ENCODE measurements at regions not wholly inside any gene's neighbourhood (a gene's known extent, or its start where the extent isn't known, plus 50 kb on each side); places are given as distances from the start of the nearest gene placed in this dataset.

DNA sequence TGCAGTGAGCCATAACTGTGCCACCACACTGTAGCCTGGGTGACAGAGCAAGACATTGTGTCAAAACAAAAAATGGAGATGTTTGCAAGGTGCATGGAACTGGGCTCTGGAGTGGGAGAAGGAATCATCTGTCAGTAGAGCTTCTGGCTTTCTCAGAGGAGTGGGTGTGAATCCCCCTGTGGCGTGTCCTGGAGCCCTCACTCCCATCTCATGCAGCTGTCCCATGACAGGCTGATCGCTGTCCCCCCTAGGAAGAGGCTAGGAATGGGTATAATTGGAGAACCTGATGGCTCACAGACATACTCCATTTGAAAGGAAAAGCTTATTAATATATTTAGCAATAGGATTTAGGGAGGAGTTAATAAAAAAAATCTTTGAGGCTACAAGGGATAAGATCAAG, 125.8 kb upstream of the EPB41L3 start:
- FAIRE-seq = no peak
- DNase-seq (ENCODE audit: insufficient read length, low spot score) = no peak

GRCh38 chr18:5668087-5668715, 124.4 kb upstream of the EPB41L3 start:
- FAIRE-seq (no peak), DNase-seq (ENCODE audit: insufficient read length, low spot score) (no peak)
- no peak for TF ChIP-seq CTCF (IDR thresholded peaks at IDR 0.05; ENCODE audit: insufficient read depth, missing control alignments)

More for the DNA sequence above, 125.8 kb upstream of the EPB41L3 start:
- no peak for TF ChIP-seq CTCF (IDR thresholded peaks at IDR 0.05; ENCODE audit: insufficient read depth, missing control alignments)

GRCh38 chr18:5667356-5667755, 123.6 kb upstream of the EPB41L3 start:
- DNase-seq (ENCODE audit: insufficient read length, low spot score) (no peak), FAIRE-seq (no peak)
- TF ChIP-seq CTCF (IDR thresholded peaks at IDR 0.05; ENCODE audit: insufficient read depth, missing control alignments) = no peak

DNA sequence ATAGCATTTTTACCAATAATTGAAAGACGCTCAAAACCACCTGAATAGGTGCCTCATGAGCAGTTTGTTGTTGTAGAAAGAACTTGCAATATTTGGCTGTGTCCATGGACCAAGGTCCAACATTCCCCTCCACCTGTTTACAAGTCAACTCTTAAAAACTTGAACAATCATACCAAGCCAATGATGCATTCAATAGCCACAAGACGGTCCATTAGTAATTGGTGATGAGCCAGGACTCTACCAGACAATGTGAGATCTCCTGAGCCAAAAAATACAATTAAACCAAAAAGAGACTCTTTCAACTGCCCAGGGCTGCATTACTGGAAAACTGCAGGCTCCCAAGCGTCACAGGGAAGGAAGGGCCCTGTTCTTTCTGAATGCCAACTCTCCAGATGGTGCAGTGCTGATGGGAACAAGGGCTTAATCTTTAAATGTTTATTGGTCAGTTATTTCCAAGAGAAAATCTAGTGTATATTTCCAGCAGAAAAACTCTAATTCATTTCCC, 118.8 kb upstream of the EPB41L3 start:
- DNase-seq (ENCODE audit: insufficient read length, low spot score) = no peak
- no peak for FAIRE-seq
- TF ChIP-seq CTCF (IDR thresholded peaks at IDR 0.05; ENCODE audit: insufficient read depth, missing control alignments) = no peak

- FAIRE-seq = no peak
- no peak for TF ChIP-seq CTCF (IDR thresholded peaks at IDR 0.05; ENCODE audit: insufficient read depth, missing control alignments)
- no peak for DNase-seq (ENCODE audit: insufficient read length, low spot score)
These were observed 117.4 kb upstream of the EPB41L3 start for GRCh38 chr18:5661179-5661578.

- no peak for FAIRE-seq
- no peak for DNase-seq (ENCODE audit: insufficient read length, low spot score)
- no peak for TF ChIP-seq CTCF (IDR thresholded peaks at IDR 0.05; ENCODE audit: insufficient read depth, missing control alignments)
These were observed 110.0 kb upstream of the EPB41L3 start for GRCh38 chr18:5653802-5654201.

- FAIRE-seq = no peak
- no peak for TF ChIP-seq CTCF (IDR thresholded peaks at IDR 0.05; ENCODE audit: insufficient read depth, missing control alignments)
- DNase-seq (ENCODE audit: insufficient read length, low spot score) = no peak
These were observed 107.9 kb upstream of the EPB41L3 start for GRCh38 chr18:5651736-5652135.
